ACC112 (cell line): ENCODE measurements at regions not wholly inside any gene's neighbourhood (a gene's known extent, or its start where the extent isn't known, plus 50 kb on each side); places are given as distances from the start of the nearest gene placed in this dataset.

Experiments used
- H2AFZ ChIP-seq: fragments of 200-600 bp; sonication (generic); one replicate; pipeline ENCODE4 v1.6.0; 2017; ENCODE audit warnings: antibody characterized with exemption, low read length; ENCODE audit not compliant: unreplicated experiment
- H3K27ac ChIP-seq: fragments of 200-600 bp; sonication (generic); 2 replicates; pipeline ENCODE4 v1.5.1; 2014; ENCODE audit warnings: low read depth, mild to moderate bottlenecking, antibody characterized with exemption, low read length, moderate library complexity
- H3K27me3 ChIP-seq: fragments of 200-600 bp; sonication (generic); 2 replicates; pipeline ENCODE4 v1.6.1; 2014; ENCODE audit warnings: mild to moderate bottlenecking, antibody characterized with exemption, low read length, moderate library complexity, mixed read lengths; ENCODE audit not compliant: insufficient read depth
- H3K36me3 ChIP-seq: fragments of 200-600 bp; sonication (generic); 2 replicates; pipeline ENCODE4 v1.6.1; 2016; ENCODE audit warnings: mild to moderate bottlenecking, antibody characterized with exemption, low read length, moderate library complexity, mixed read lengths; ENCODE audit not compliant: insufficient read depth
- H3K4me1 ChIP-seq: fragments of 200-600 bp; sonication (generic); one replicate; pipeline ENCODE4 v1.6.1; 2016; ENCODE audit warnings: low read length, mixed read lengths; ENCODE audit not compliant: insufficient read depth, unreplicated experiment, control insufficient read depth
- H3K4me3 ChIP-seq: fragments of 200-600 bp; sonication (generic); 2 replicates; pipeline ENCODE4 v1.5.1; 2014; ENCODE audit warnings: mild to moderate bottlenecking, low read depth, low read length
- H3K79me2 ChIP-seq: fragments of 200-600 bp; sonication (generic); one replicate; pipeline ENCODE4 v1.6.0; 2016; ENCODE audit warnings: low read length; ENCODE audit not compliant: control insufficient read depth, unreplicated experiment, insufficient read depth

GRCh38 chr15:77843546-77843945, 210.8 kb upstream of the LINGO1 start:
- H3K36me3 ChIP-seq, result no peaks in the 10 kb centered on the region
- H3K79me2 ChIP-seq, result no peaks in the 10 kb centered on the region
- H3K27ac ChIP-seq, result no peak overlapping the region
- H3K27me3 ChIP-seq, result peaks cover 57% of the 10 kb centered on the region
- peaks cover 10% of the 10 kb centered on the region for H3K4me1 ChIP-seq
- H3K4me3 ChIP-seq, result no peak overlapping the region
- H2AFZ ChIP-seq, result no peak overlapping the region

GRCh38 chr15:77840991-77841775, 208.5 kb upstream of the LINGO1 start:
- Histone ChIP-seq H3K4me3 (no peak overlapping the region), H3K79me2 (no peaks in the 10 kb centered on the region), H3K4me1 (peaks cover 10% of the 10 kb centered on the region), H2AFZ (no peak overlapping the region), H3K27ac (no peak overlapping the region), H3K27me3 (peaks cover 54% of the 10 kb centered on the region), H3K36me3 (no peaks in the 10 kb centered on the region)

GRCh38 chr15:77839970-77840905, 207.5 kb upstream of the LINGO1 start:
- H3K79me2 ChIP-seq, result no peaks in the 10 kb centered on the region
- H3K27me3 ChIP-seq, result peaks cover 57% of the 10 kb centered on the region
- H3K27ac ChIP-seq, result no peak overlapping the region
- H3K36me3 ChIP-seq, result no peaks in the 10 kb centered on the region
- peaks cover 10% of the 10 kb centered on the region for H3K4me1 ChIP-seq
- no peak overlapping the region for H3K4me3 ChIP-seq
- H2AFZ ChIP-seq, result no peak overlapping the region

- Histone ChIP-seq H3K27ac (no peak overlapping the region), H3K4me1 (peaks cover 10% of the 10 kb centered on the region), H3K27me3 (peaks cover 52% of the 10 kb centered on the region), H2AFZ (no peak overlapping the region), H3K36me3 (no peaks in the 10 kb centered on the region), H3K4me3 (no peak overlapping the region), H3K79me2 (no peaks in the 10 kb centered on the region)
Observed at GRCh38 chr15:77839456-77839855, 206.7 kb upstream of the LINGO1 start.

- Histone ChIP-seq H3K4me1 (peaks cover 10% of the 10 kb centered on the region), H3K4me3 (no peak overlapping the region), H3K36me3 (no peaks in the 10 kb centered on the region), H3K27ac (no peak overlapping the region), H3K79me2 (no peaks in the 10 kb centered on the region), H2AFZ (no peak overlapping the region), H3K27me3 (peaks cover 55% of the 10 kb centered on the region)
Observed at GRCh38 chr15:77838595-77838994, 205.9 kb upstream of the LINGO1 start.

- Histone ChIP-seq H3K4me3 (no peak overlapping the region), H3K4me1 (peaks cover 10% of the 10 kb centered on the region), H2AFZ (no peak overlapping the region), H3K27me3 (peaks cover 54% of the 10 kb centered on the region), H3K36me3 (no peaks in the 10 kb centered on the region), H3K79me2 (no peaks in the 10 kb centered on the region), H3K27ac (no peak overlapping the region)
Observed at GRCh38 chr15:77838061-77838460, 205.3 kb upstream of the LINGO1 start.

- no peaks in the 10 kb centered on the region for H3K36me3 ChIP-seq
- no peak overlapping the region for H3K27ac ChIP-seq
- H3K79me2 ChIP-seq, result no peaks in the 10 kb centered on the region
- H3K4me1 ChIP-seq, result peaks cover 10% of the 10 kb centered on the region
- H2AFZ ChIP-seq, result no peak overlapping the region
- H3K27me3 ChIP-seq, result peaks cover 51% of the 10 kb centered on the region
- no peak overlapping the region for H3K4me3 ChIP-seq
Observed at GRCh38 chr15:77837649-77838025, 204.9 kb upstream of the LINGO1 start.

GRCh38 chr15:77836906-77837648, 204.4 kb upstream of the LINGO1 start:
- Histone ChIP-seq H3K4me1 (peaks cover 10% of the 10 kb centered on the region), H3K27me3 (peaks cover 47% of the 10 kb centered on the region), H3K4me3 (no peak overlapping the region), H3K36me3 (no peaks in the 10 kb centered on the region), H3K27ac (no peak overlapping the region), H3K79me2 (no peaks in the 10 kb centered on the region), H2AFZ (no peak overlapping the region)

GRCh38 chr15:77836121-77836692, 203.5 kb upstream of the LINGO1 start:
- Histone ChIP-seq H3K27me3 (peaks cover 44% of the 10 kb centered on the region), H2AFZ (no peak overlapping the region), H3K79me2 (no peaks in the 10 kb centered on the region), H3K27ac (no peak overlapping the region), H3K36me3 (no peaks in the 10 kb centered on the region), H3K4me1 (peaks cover 6% of the 10 kb centered on the region), H3K4me3 (no peak overlapping the region)

- peaks cover 44% of the 10 kb centered on the region for H3K27me3 ChIP-seq
- no peak overlapping the region for H3K27ac ChIP-seq
- no peak overlapping the region for H3K4me3 ChIP-seq
- H3K4me1 ChIP-seq, result peaks cover 9% of the 10 kb centered on the region
- no peaks in the 10 kb centered on the region for H3K79me2 ChIP-seq
- H2AFZ ChIP-seq, result no peak overlapping the region
- H3K36me3 ChIP-seq, result no peaks in the 10 kb centered on the region
Observed at GRCh38 chr15:77834276-77834990, 201.7 kb upstream of the LINGO1 start.
